SK-N-SH (cell line): ENCODE measurements at regions not wholly inside any gene's neighbourhood (a gene's known extent, or its start where the extent isn't known, plus 50 kb on each side); places are given as distances from the start of the nearest gene placed in this dataset.

Source experiments
- CHD2 ChIP-seq: fragments of 150-350 bp; IDR thresholded peaks from 2 replicates; pipeline ENCODE4 v1.6.1; 2018; ENCODE audit warnings: low read length; ENCODE audit not compliant: partially characterized antibody
- EP300 ChIP-seq, 2 experiments: IDR thresholded peaks; 2 replicates each; pipeline versions ENCODE4 v1.4.0 to v1.6.1; 2012; ENCODE audit warnings: borderline replicate concordance in 1 of 2, low read depth in 1 of 2, low read length in 1 of 2
- FOXM1 ChIP-seq: IDR thresholded peaks from 2 replicates; pipeline ENCODE4 v1.4.0; 2012; ENCODE audit warnings: low read depth, mild to moderate bottlenecking
- JUND ChIP-seq: IDR thresholded peaks from 2 replicates; pipeline ENCODE4 v1.4.0; 2012
- MXI1 ChIP-seq: IDR thresholded peaks from 2 replicates; pipeline ENCODE4 v1.6.1; 2012; ENCODE audit warnings: mild to moderate bottlenecking, low read depth, low read length, improper control_type of control experiment
- POLR2AphosphoS5 ChIP-seq: IDR thresholded peaks from 2 replicates; pipeline ENCODE4 v1.6.1; 2012; ENCODE audit warnings: low read depth, low read length
- REST ChIP-seq: IDR thresholded peaks from 2 replicates; pipeline ENCODE4 v1.6.1; 2012; ENCODE audit warnings: mild to moderate bottlenecking, low read depth, low read length, moderate library complexity
- SIN3A ChIP-seq: IDR thresholded peaks from 2 replicates; pipeline ENCODE4 v1.6.1; 2012; ENCODE audit warnings: low read depth, mild to moderate bottlenecking, low read length, moderate library complexity, borderline replicate concordance
- SMC3 ChIP-seq: IDR thresholded peaks from 2 replicates; pipeline ENCODE4 v1.6.1; 2012; ENCODE audit warnings: low read depth, low read length, improper control_type of control experiment
- TAF1 ChIP-seq: IDR thresholded peaks from 2 replicates; pipeline ENCODE4 v1.6.1; 2012; ENCODE audit warnings: low read depth, mild to moderate bottlenecking, low read length, moderate library complexity, borderline replicate concordance
- TCF12 ChIP-seq: IDR thresholded peaks from 2 replicates; pipeline ENCODE4 v1.4.0; 2012
- YY1 ChIP-seq: IDR thresholded peaks from 2 replicates; pipeline ENCODE4 v1.4.0; 2012; ENCODE audit warnings: low read depth, mild to moderate bottlenecking
- ZBTB33 ChIP-seq: IDR thresholded peaks from 2 replicates; pipeline ENCODE4 v1.4.0; 2012; ENCODE audit warnings: low read depth, borderline replicate concordance
- TF ChIP-seq, protein P1 (sequence below): fragments of 200-600 bp; sonication (generic); IDR thresholded peaks from 2 replicates; pipeline ENCODE4 v1.6.1; 2017; ENCODE audit warnings: antibody characterized with exemption, mild to moderate bottlenecking, moderate library complexity

DNA sequence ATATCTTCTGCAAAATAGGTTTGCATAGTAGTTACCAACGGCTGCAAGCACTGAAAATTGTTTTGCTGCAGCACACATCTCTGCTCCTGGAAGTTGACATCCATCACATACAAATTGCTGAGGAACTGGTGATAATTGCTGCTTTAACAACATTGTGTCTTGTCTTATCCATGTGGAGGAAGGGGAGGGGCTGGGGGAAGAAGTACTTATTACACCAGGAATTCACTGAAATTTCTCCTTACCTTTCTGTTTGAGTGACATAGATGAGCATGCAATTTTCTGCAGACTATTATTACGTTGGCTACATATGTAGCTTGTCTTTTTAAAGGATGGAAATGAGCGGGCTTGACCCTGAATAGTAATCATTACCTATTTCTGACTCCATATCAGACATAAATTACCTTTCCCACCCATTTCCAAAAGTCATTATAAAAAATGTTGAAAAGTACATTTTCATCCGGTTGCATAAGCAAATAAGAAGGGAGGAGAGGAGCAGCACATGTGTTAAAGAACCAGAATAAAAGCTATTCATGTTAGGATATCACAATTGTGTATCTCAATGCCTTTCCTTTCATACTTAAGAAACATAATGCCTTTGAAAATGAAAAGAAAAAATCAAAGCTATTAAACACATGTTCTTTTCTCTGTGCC is 1905.6 kb downstream of the PCDH7 start:
- TF ChIP-seq, protein P1, sequence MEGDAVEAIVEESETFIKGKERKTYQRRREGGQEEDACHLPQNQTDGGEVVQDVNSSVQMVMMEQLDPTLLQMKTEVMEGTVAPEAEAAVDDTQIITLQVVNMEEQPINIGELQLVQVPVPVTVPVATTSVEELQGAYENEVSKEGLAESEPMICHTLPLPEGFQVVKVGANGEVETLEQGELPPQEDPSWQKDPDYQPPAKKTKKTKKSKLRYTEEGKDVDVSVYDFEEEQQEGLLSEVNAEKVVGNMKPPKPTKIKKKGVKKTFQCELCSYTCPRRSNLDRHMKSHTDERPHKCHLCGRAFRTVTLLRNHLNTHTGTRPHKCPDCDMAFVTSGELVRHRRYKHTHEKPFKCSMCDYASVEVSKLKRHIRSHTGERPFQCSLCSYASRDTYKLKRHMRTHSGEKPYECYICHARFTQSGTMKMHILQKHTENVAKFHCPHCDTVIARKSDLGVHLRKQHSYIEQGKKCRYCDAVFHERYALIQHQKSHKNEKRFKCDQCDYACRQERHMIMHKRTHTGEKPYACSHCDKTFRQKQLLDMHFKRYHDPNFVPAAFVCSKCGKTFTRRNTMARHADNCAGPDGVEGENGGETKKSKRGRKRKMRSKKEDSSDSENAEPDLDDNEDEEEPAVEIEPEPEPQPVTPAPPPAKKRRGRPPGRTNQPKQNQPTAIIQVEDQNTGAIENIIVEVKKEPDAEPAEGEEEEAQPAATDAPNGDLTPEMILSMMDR: no peak
- TF ChIP-seq MXI1: no peak
- TF ChIP-seq REST: no peak
- TF ChIP-seq ZBTB33: no peak
- no peak for TF ChIP-seq YY1
- TF ChIP-seq SMC3: no peak
- no peak for TF ChIP-seq TCF12
- TF ChIP-seq TAF1: no peak
- TF ChIP-seq EP300 (IDR thresholded peaks at IDR 0.05; ENCODE audit: borderline replicate concordance in 1 of 2, low read depth in 1 of 2, low read length in 1 of 2): no peak
- TF ChIP-seq JUND: no peak
- no peak for TF ChIP-seq FOXM1
- TF ChIP-seq POLR2AphosphoS5: no peak
- TF ChIP-seq CHD2: no peak
- TF ChIP-seq SIN3A: no peak
